ENCODE measurements at regions not wholly inside any gene's neighbourhood (a gene's known extent, or its start where the extent isn't known, plus 50 kb on each side); places are given as distances from the start of the nearest gene placed in this dataset.
A peak's percentile ranks its signal among the peaks of the same experiment; 100 is the strongest.

DNA sequence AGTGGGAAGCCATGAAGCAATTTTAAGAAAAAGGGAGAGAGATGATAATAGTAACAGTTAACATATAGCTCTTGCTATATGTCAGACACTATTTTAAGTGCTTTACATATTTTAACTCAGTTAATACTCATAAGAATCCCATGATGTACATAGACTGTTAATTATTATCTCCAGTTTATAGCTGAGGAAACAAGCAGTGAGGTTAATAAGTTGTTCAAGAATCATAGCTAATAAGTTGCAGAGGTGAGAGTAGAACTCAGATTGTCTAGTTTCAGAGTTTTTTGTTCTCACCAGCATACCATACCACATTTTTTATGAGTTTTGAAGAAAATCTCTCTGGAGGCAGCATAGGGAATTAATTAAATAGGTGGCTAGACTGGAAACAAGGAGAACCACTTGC is 144.6 kb upstream of the MMS22L start:
- no peak overlapping the region for H3K27ac ChIP-seq
- ATAC-seq = no peak
- H3K27me3 ChIP-seq = no peaks in the 10 kb centered on the region
- no peaks in the 10 kb centered on the region for H3K9me3 ChIP-seq
- H3K4me1 ChIP-seq = no peaks in the 10 kb centered on the region
- no peak overlapping the region for H3K4me3 ChIP-seq
- TF ChIP-seq POLR2AphosphoS5 (IDR thresholded peaks at IDR 0.05) (no peak), EP300 (IDR thresholded peaks at IDR 0.05) (no peak), POLR2A (IDR thresholded peaks at IDR 0.05) (no peak)
- TF ChIP-seq, protein P1, sequence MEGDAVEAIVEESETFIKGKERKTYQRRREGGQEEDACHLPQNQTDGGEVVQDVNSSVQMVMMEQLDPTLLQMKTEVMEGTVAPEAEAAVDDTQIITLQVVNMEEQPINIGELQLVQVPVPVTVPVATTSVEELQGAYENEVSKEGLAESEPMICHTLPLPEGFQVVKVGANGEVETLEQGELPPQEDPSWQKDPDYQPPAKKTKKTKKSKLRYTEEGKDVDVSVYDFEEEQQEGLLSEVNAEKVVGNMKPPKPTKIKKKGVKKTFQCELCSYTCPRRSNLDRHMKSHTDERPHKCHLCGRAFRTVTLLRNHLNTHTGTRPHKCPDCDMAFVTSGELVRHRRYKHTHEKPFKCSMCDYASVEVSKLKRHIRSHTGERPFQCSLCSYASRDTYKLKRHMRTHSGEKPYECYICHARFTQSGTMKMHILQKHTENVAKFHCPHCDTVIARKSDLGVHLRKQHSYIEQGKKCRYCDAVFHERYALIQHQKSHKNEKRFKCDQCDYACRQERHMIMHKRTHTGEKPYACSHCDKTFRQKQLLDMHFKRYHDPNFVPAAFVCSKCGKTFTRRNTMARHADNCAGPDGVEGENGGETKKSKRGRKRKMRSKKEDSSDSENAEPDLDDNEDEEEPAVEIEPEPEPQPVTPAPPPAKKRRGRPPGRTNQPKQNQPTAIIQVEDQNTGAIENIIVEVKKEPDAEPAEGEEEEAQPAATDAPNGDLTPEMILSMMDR (IDR thresholded peaks at IDR 0.05) = no peak
- H3K36me3 ChIP-seq = no peaks in the 10 kb centered on the region

- Histone ChIP-seq H3K4me3 (no peak overlapping the region), H3K27me3 (no peaks in the 10 kb centered on the region), H3K4me1 (no peaks in the 10 kb centered on the region), H3K27ac (no peak overlapping the region), H3K36me3 (no peaks in the 10 kb centered on the region), H3K9me3 (no peaks in the 10 kb centered on the region)
- 28% methylated on average over 3 of the region's 3 CpGs for WGBS, 2 donors (ENCODE audit: low coverage in 1 of 2)
- ATAC-seq = no peak
- TF ChIP-seq POLR2AphosphoS5 (IDR thresholded peaks at IDR 0.05) (no peak), POLR2A (IDR thresholded peaks at IDR 0.05) (no peak), EP300 (IDR thresholded peaks at IDR 0.05) (no peak)
- TF ChIP-seq, protein P1 (IDR thresholded peaks at IDR 0.05) = peak in 2 of 4 experiments; percentile 12 to 30
Observed at GRCh38 chr6:97437087-97437486, 154.1 kb upstream of the MMS22L start.

- 62 to 63% methylated on average over 4 of the region's 4 CpGs for WGBS, 2 donors (ENCODE audit: low coverage in 1 of 2)
- TF ChIP-seq, protein P1 (IDR thresholded peaks at IDR 0.05) = no peak
- TF ChIP-seq POLR2AphosphoS5 (IDR thresholded peaks at IDR 0.05) = no peak
- TF ChIP-seq EP300 (IDR thresholded peaks at IDR 0.05) = no peak
- TF ChIP-seq POLR2A (IDR thresholded peaks at IDR 0.05) = no peak
Observed at GRCh38 chr6:97438011-97438671, 155.1 kb upstream of the MMS22L start.

GRCh38 chr6:97440590-97441176 is 157.7 kb upstream of the MMS22L start:
- Histone ChIP-seq H3K36me3 (no peaks in the 10 kb centered on the region), H3K4me3 (no peak overlapping the region), H3K9me3 (no peaks in the 10 kb centered on the region), H3K27ac (no peak overlapping the region), H3K27me3 (no peaks in the 10 kb centered on the region), H3K4me1 (no peaks in the 10 kb centered on the region)
- TF ChIP-seq POLR2A (IDR thresholded peaks at IDR 0.05) = no peak
- TF ChIP-seq, protein P1 (IDR thresholded peaks at IDR 0.05) = peak in 1 of 4 experiments; percentile 15
- WGBS, 2 donors (ENCODE audit: low coverage in 1 of 2) = 12 to 13% methylated on average over 5 to 7 of the region's 7 CpGs
- ATAC-seq = no peak

More at GRCh38 chr6:97438011-97438671, 155.1 kb upstream of the MMS22L start:
- Histone ChIP-seq H3K4me1 (no peaks in the 10 kb centered on the region), H3K36me3 (no peaks in the 10 kb centered on the region), H3K27ac (no peak overlapping the region), H3K9me3 (no peaks in the 10 kb centered on the region), H3K4me3 (no peak overlapping the region), H3K27me3 (no peaks in the 10 kb centered on the region)
- ATAC-seq = no peak

- 75 to 86% methylated on average over 5 of the region's 5 CpGs for WGBS, 2 donors (ENCODE audit: low coverage in 1 of 2)
- H3K4me3 ChIP-seq = no peak overlapping the region
- no peak for ATAC-seq
- H3K4me1 ChIP-seq = no peaks in the 10 kb centered on the region
- no peaks in the 10 kb centered on the region for H3K36me3 ChIP-seq
- H3K27me3 ChIP-seq = no peaks in the 10 kb centered on the region
- no peak overlapping the region for H3K27ac ChIP-seq
- TF ChIP-seq POLR2AphosphoS5 (IDR thresholded peaks at IDR 0.05) (no peak), POLR2A (IDR thresholded peaks at IDR 0.05) (no peak), EP300 (IDR thresholded peaks at IDR 0.05) (no peak)
- TF ChIP-seq, protein P1 (IDR thresholded peaks at IDR 0.05) = no peak
- H3K9me3 ChIP-seq = no peaks in the 10 kb centered on the region
Observed at GRCh38 chr6:97443408-97444080, 160.5 kb upstream of the MMS22L start.

Measured in gastroesophageal sphincter (tissue), 4 donors.